GM04503 (cell line): ENCODE measurements at regions not wholly inside any gene's neighbourhood (a gene's known extent, or its start where the extent isn't known, plus 50 kb on each side); places are given as distances from the start of the nearest gene placed in this dataset.
"Not testable (repeated sequence)": the region's sequence is repeated elsewhere in the genome, so short reads cannot be mapped to it uniquely, and the experiment has no call there.

Experiments used
- DNase-seq: peaks from one replicate; pipeline ENCODE4 v3.0.0-alpha.2; 2012; ENCODE audit warnings: low read depth

- DNase-seq = no peak
Observed at GRCh38 chr7:56219017-56219416, 102.8 kb upstream of the NUPR2 start.

GRCh38 chr7:56218510-56218909, 102.3 kb upstream of the NUPR2 start:
- no peak for DNase-seq

DNA sequence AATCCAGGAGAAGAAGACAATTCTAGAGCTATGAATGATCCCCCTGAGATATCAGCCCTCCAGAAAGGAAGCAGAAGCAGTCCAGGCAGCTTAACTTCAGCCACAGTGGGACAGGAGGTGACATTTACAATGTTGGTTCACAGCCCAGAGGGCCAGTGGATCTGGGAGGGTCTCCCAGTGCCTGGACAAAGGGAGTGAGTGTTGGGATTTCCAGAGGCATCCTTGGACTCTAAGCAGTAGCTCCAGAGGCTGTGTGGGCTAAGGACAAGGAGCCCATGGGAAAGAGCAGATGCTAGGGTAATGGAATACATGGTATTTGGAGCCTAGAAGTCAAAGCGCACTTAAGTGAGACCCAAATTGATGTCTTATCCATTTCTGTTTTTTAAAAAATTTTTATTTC, 97.4 kb upstream of the NUPR2 start:
- no peak for DNase-seq

DNA sequence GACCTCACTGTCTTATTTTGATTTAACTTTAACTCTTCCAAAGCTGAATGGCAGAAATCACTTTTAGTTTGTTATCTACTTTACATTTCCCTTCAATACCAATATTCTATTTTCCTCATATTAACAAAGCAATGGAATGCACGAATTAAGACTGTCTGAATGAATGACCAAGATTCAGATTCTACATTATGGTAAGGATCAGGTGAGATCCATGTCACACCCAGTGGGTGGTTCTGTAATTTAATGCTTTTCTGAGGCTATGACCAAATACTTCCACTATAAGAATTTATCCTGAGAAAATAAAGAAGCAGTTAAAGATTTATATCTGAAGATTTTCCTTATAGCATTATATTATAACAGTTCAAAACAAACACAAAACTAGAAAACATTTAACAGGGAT, 90.2 kb upstream of the NUPR2 start:
- no peak for DNase-seq

GRCh38 chr7:56199639-56200038, 83.4 kb upstream of the NUPR2 start:
- DNase-seq = peak; percentile 0

GRCh38 chr7:56196195-56196594, 80.0 kb upstream of the NUPR2 start:
- not testable (repeated sequence) for DNase-seq

DNA sequence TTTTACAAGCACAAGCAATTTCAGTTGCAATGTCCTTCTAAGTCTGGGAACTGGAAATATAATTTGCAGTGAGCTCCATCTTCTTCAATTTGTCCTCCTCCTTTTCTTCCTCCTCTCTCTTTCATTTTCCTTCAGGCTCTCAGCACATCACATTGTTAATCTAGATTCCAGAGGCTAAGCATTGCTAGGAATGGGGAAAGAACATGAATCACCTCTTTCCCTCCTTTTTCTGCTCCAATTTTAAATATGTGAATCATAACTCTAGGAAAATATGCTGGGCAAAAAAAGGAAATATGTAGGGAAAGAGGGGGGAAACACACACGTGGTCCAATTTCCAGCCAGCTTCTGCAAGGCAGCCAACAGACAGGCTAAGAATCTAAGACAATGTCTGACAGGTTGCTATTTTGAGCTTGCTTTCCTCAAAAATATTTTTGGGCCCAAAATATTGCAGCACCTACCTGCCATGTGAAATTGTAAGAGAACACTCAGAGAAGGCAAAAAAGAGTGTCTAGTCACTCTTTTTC, 72.7 kb upstream of the NUPR2 start:
- no peak for DNase-seq

DNA sequence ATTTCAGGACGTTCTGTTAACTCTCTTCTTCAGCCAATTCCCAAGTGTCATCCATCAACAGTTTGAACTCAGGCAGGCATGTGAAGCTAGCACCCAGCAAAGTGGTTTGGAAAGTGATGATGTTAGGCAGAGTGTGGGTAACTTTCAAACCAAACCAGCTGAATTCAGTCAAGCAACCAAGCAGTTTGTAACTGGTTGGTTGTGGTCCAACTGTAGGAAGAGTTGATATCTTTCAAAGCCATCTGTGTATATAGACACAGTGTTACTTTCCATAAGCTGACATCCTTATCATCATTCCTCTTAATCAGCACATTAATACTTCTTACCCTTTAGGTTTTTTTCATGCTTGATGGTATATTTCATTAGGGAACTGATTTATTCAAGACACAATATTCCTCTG, 72.2 kb upstream of the NUPR2 start:
- DNase-seq = no peak

DNA sequence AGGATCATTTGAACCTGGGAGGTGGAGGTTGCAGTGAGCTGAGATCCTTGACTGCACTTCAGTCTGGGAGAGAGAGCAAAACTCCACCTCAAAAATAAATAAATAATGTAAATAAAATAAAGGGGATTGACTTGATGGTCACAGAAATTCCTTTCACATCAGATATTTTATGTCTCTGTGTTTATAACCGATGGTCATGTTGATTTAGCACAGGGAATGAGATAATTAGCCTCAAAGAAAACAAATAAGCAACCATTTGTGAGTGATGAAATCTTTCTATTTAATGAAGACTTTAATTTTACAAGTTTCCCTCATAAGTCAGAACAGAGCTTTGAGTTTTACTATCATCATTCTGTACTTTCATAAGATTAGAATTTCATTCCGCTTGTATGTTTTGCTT, 64.8 kb upstream of the NUPR2 start:
- no peak for DNase-seq

GRCh38 chr7:56175771-56176170, 59.6 kb upstream of the NUPR2 start:
- DNase-seq = no peak

GRCh38 chr7:56174875-56175760, 58.9 kb upstream of the NUPR2 start:
- DNase-seq = no peak

DNA sequence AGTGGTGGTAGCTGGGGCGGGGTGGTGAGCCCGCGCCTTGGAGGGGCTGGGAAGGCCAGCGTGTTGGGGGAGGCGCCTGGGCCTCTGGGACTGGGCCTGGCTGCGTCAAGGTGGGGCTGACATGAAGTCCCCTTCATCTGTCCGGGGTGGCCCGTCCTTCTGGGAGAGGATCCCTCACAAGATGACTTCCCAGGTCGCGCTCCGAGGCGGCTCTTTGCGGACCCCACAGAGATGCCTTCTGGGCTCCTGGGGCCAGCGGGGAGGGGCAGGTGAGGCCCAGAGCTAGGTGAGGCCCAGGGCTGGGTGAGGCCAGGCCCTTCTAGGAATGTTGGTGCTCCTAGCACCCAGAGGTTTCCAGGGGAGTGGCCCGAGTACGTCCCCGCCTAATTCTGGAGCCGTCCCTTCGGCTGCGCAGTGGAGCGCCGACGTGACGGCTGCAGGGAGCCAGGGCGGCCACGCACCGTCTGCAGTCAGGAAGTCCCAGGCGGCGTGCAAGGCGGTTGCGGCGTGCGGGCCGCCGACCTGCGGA, 58.2 kb upstream of the NUPR2 start:
- DNase-seq = no peak
